GM18511 (cell line): ENCODE measurements at regions not wholly inside any gene's neighbourhood (a gene's known extent, or its start where the extent isn't known, plus 50 kb on each side); places are given as distances from the start of the nearest gene placed in this dataset.
A peak's percentile ranks its signal among the peaks of the same experiment; 100 is the strongest.

Source experiments
- ATAC-seq: cut with Tn5 transposase; IDR thresholded peaks from one replicate; pipeline ENCODE4 v1.9.1; 2021; ENCODE audit warnings: mild to moderate bottlenecking, moderate library complexity; ENCODE audit not compliant: unreplicated experiment

DNA sequence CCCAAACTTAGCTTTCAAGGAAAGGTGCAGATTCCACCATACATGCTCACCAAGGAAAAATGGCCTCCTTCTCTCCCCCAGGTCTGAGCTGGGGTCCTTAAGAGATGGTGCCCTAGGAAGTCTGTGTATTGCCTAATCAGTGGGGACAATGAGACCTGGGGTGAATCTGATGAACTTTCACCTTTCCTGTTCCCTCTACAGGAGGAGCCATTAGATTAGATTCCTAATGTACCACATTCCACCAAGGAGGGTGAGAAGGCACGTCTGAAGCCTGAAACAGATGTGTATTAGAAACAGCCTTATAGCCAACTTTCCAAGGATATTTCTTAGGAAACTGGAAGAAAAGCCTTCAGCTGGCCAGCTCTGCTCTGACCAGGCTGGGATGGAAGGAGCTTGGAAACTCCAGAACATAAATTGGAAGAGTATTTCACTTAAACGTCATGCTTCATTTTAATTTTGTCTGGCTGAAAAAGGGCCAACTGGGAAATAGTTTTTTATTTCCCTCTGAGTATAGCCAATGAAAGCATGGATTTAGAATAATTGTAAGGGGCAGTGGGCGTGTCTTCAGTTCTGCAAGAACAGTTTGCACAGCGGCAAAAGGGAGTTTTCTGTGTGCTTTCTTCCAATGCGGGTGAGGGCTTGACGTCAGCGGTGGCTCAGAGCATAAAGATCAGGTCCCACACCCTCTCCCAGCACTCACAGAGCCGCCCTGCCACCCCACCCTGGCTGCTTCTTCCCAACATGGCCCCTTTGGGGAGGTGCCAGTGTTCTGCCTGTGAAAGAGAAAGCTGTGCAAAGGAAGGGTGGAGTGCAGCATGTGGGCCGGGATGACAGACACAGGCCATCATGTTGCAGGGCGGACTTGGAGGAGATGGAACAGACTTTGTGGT lies 210.9 kb downstream of the ESM1 start:
- no peak for ATAC-seq

GRCh38 chr5:54772684-54773083 lies 212.7 kb downstream of the ESM1 start:
- peak; percentile 51 for ATAC-seq

GRCh38 chr5:54772231-54772630 lies 213.2 kb downstream of the ESM1 start:
- ATAC-seq, result no peak

DNA sequence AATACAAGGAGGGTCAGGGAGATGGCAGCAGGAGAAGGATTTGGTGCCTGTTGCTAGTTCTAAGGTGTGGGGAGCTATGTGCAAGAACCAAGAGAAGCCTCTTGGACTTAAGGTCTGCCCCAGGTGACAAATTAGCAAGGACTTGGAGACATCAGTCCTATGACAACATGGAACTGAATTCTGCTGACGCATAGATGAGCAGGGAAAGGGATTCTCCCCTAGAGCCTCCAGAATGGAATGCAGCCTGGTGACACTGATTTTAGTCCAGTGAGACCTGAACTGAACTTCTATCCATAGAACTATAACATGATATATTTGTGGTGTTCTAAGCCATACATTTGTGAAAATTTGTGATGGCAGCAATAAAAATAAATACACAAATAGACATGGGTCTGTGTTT lies 215.6 kb downstream of the ESM1 start:
- no peak for ATAC-seq

DNA sequence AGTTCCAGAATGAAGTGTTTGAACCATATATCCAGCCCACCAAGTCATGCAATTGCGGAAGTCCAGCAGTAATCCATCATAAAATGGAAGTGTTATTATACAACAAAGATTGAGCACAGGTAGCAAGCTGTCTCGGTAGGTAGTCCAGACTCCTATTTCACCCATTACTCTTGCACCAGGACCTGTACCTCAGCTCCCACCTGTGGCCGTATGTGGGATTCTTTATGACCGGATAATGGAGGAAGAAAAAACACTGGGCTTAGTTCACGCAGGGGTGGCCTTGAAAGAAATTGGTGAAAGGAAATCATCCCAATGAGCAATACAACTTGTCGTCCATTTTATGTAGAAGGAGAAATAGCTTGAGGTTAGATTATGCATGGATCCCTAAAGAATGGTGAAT lies 216.3 kb downstream of the ESM1 start:
- no peak for ATAC-seq

- no peak for ATAC-seq
Observed at GRCh38 chr5:54766748-54767147, 218.6 kb downstream of the ESM1 start.

GRCh38 chr5:54765165-54766028 lies 220.0 kb downstream of the ESM1 start:
- no peak for ATAC-seq

DNA sequence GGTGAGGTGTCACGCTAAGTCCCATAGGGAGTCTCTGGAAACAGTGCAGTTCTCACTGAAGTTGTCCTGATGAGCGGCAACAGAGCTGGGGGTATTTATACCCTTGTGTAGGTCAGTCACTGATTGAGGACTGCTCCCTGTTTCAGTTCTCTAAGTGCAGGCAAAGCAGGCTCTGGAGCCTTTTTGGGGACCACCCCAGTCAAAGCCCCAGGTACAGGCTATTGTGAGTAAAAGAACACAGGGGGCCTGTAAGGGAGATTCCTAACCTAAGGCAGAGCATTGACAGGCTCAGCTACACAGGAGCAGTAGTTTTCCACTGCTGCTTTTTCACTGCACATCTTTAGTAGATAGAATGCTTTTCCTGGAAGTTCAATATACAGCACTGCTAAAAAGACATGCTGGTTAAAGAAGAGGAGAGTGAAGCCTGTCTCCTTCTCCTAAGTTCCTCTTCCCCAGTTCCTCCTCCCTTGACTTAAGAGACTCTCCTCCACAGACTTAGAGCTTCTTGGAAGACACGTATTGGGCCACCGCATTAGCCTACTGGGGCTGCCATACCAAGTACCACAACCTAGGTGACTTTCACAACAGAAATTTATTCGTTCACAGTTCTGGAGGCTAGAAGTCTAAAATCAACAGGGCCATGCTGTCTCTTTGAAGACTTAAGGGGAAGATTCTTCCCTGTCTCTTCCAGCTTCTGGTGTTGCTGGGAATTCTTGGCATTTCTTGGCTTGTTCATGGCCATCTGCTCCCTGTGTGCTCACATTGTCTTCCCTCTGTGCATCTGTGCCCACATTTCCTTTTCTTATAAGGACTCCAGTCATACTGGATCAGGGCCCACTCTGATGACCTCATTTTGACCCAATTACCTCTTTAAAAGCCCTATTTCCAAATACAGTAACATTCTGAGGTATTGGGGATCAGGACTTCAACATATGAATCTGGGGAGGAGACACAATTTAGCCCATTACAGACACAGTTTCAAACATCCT lies 221.0 kb downstream of the ESM1 start:
- ATAC-seq, result no peak

DNA sequence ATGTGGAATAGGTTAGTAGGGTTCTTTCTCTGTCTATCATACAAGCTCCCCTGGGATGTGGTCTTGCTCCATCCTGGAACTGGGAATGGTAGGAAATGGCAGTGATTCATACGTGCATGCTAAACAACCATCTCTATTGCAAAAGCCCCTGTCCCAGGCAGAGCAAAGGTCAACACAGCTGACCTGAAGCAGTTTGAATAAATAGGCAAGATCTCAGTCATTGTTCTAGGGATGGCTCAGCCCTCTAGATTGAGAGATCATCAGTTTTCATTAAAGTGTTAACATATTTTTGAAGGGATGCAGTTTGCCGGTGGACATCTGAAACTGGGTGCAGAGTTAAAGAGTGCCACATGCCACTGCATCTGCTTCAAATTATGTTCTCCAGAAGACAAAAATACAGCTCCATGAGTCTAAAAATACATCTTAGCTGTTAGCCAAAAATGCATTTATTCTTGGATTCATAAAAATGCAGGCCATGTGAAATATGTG lies 224.1 kb downstream of the ESM1 start:
- ATAC-seq, result no peak

DNA sequence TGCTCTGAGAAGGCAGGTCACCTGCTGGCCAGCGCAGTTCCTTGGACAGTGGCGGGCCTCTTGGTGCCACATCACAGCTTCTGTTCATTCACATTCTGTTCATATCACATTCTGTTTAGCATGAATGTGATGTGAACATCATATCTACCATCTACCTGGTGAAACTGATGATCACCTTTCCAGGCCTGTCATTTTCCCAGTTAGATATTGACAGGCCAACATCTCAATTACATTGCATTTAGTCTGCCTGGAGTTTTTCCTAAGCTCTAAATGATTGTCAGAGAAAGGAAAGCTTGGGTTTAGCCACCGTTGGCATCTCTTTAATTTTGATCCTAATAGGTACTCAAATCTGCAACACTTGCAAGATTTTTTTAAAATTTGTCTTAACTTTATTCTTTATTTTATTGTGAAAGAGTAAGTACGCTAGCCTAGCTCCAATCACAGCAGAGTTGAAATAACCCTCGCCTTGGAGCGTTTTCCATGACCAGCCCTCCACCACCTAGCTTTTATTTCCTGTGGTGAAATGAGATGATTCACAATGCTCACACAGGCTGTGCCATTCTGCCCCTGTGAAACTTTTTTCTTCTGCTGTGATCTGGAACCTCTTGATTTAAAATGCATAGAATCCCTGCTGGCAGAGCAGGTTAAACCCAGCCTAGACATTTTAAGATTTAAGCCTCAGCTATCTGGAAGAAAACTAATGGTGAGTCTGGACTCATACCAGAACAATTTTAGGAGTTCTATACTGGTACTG lies 225.0 kb downstream of the ESM1 start:
- no peak for ATAC-seq

DNA sequence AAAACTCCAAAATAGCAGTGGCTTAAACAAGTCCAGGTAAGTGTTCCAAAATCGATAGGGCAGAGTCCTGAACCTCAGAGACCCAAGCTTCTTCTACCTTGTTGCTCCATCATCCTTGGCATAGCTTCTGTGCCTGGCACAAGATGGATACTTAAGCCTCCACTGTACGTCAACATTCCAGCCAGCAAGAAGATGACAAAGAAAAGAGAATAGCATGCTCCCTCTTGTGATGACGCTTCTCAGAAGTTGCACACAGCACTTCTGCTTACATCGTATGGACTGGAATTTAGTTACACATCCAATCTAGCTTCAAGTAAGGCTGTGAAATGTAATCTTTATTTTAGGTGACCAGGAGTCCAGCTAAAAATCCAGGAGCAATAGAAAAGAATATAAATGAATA lies 227.4 kb downstream of the ESM1 start:
- no peak for ATAC-seq

DNA sequence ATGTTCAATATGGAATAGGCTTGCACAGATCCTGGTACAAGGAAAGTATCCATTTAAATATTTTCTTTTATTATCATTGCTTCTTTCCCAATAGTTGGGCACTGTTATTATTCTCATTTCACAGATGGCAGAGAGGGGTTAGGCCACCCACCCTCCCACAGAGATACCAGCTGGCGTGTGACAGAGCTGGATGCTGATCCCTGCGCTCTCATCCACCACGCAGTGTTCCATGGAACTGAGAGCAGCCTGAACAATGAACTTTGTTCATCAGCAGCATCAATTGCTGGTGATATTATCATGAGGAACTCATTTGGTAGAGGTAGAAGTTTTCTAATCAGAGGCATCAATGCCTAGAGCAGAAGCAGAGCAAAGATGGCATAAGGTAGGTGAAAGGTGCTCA lies 227.9 kb downstream of the ESM1 start:
- no peak for ATAC-seq

GRCh38 chr5:54756796-54757402 lies 228.5 kb downstream of the ESM1 start:
- no peak for ATAC-seq

DNA sequence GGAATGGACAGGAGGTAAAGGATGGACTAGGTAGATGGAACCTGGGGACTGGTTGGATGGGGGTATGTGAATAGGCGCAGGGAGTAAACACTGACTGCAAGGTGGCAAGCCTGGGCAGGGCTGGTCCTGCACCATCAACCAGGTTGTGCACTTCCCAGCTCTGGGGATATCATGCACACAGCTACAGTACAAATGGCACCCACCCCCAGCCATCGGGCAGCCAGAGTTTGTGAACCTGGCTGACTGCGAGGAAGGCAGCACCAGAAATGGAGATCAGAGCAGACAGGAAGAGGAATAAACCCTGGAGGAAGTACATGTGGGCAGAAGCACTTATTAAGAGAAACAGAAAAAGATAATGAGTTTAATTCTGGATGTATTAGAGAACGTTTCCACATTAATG lies 229.1 kb downstream of the ESM1 start:
- no peak for ATAC-seq

DNA sequence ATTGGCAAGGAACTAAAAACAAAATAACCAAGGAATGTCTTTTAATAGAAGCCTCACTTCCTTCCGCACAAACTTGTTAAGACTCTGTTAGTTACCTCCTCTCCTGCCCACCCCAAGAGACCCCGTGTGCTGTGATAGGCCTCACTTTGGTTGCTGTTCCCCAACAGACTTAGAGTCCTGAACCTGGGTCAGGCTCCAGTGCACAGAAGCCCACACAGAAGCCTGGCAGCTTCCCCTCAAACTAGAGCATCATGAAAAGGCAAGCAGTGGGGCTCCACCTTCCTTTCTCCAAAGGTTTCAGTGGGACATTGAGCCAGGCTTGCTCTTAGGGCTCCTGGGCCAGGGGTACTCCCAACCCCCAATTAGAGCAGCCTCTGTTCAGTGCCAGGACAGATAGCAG lies 230.5 kb downstream of the ESM1 start:
- no peak for ATAC-seq

DNA sequence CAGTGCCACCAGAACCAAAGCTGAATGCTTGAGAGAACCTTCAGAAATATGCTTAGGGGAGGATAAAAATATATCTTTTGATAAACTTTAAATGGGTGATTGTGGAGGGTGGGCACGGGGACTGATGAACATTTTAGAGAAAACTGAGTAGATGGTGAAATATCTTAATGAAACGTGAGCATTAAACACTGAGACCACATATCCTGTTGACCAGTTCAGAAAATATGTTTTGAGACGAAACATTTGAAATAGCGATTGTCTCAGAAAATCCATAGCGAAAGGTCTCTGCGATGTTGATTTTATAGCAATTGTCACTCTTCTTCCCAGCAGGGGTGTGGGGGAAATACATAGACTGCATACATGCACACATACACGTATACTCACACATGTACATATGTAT lies 231.0 kb downstream of the ESM1 start:
- no peak for ATAC-seq

- ATAC-seq, result no peak
Observed at GRCh38 chr5:54753753-54754152, 231.6 kb downstream of the ESM1 start.

- ATAC-seq, result peak; percentile 82
Observed at GRCh38 chr5:54753034-54753433, 232.4 kb downstream of the ESM1 start.

DNA sequence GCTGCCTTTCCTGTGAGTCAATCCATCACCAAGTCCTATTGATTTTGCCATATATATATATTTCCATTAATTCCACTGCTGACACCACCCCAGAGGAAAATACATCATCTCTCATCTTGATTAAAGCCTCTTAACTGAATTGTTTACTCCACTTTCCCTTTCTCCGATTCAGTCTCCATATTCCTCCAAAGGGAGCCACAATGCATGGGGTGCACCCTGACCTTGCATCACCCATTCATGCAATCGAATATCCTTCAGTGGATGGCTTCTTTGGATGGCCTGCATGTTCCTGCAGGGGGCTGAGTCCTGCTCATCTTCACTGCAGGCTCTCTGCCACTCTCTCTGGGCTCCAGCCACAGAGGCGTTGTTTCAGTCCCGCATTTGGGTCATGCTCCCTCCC lies 231.0 kb downstream of the SNX18 start:
- no peak for ATAC-seq
